ENCODE measurements at regions not wholly inside any gene's neighbourhood (a gene's known extent, or its start where the extent isn't known, plus 50 kb on each side); places are given as distances from the start of the nearest gene placed in this dataset.

GRCh38 chr1:199789141-199789540 is 238.4 kb upstream of the NR5A2 start:
- no peak for TF ChIP-seq EZH2 (IDR thresholded peaks at IDR 0.05)
- no peak for TF ChIP-seq CTCF (IDR thresholded peaks at IDR 0.05)
- TF ChIP-seq EZH2phosphoT487 (IDR thresholded peaks at IDR 0.05): no peak

Data from neural progenitor cell (in vitro differentiated cells).